ENCODE measurements at regions not wholly inside any gene's neighbourhood (a gene's known extent, or its start where the extent isn't known, plus 50 kb on each side); places are given as distances from the start of the nearest gene placed in this dataset.
"Not testable (repeated sequence)": the region's sequence is repeated elsewhere in the genome, so short reads cannot be mapped to it uniquely, and the experiment has no call there.

DNA sequence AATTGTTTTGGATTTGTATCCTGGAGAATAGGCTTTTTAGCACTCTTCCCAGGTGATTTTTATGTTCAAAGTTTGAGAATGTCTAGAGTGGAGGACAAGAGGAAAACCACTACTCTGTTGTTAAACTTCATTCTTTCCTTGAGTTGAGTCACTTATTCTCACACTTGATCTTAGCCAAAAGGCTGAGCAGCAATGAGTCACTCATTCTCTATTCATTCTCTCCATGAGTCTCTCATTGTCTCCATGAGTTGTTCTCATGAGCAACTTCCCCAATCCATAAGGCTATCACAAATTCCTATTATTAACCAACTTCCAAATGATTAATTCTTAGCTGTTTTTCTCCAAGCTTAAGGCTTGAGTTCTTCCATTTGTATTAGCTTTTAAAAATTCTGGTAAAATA lies 1393.3 kb downstream of the CDH8 start:
- Histone ChIP-seq H3K4me3 (no peak overlapping the region), H3K27ac (no peak overlapping the region), H3K4me1 (replicated peaks in 1 of 2) (peaks cover under 1% of the 10 kb centered on the region in 2 donors)
- no peak for ATAC-seq (replicated peaks in 6 of 8)
- in situ Hi-C loops (cut with MboI; ENCODE audit: low pct_unique_long_range_greater_than_20kb in 2 of 9, low sequenced_read_pairs in 9 of 9, unreplicated experiment in 9 of 9) = no loop called here

DNA sequence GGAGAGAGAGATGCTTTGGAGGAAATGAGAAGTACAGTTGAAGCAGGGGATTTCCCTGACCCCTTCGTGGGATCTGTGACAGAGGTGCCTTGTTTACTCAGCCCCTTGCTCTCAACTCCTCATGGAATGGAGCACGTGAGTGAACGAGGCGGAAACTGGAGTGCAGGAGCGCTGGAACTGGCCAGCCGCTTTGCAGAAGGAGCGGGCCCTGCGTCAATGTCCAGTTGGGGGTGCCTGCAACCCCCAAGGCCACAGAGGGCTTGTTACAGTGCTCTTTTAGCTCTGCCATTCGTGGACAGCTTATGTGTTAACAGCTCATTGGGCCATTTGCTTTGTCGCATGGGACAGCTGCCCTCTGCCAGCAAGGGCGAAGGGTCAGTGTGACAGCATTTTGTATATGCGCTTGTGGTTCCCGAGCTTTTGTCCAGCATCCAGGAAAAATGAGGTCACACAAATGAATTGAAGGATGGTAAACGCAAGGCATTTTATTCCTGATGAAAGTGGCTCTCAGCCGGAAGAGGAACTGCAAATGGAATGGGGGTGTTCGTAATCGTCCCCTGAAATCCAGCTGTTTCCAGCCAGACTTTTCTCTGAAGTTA lies 1395.1 kb downstream of the CDH8 start:
- 45 to 97% (median 80%) methylated on average over 5 to 15 of the region's 17 CpGs; no CpG with 5 or more reads in 2 of the 10 experiments for WGBS, 10 experiments
- in situ Hi-C loops (cut with MboI; ENCODE audit: low pct_unique_long_range_greater_than_20kb in 2 of 9, low sequenced_read_pairs in 9 of 9, unreplicated experiment in 9 of 9) = no loop called here
- no peak overlapping the region for H3K4me3 ChIP-seq
- peaks cover 0 to 3% of the 10 kb centered on the region in 2 donors for H3K4me1 ChIP-seq (replicated peaks in 1 of 2)
- H3K27ac ChIP-seq = no peak overlapping the region
- no peak for ATAC-seq (replicated peaks in 6 of 8)

DNA sequence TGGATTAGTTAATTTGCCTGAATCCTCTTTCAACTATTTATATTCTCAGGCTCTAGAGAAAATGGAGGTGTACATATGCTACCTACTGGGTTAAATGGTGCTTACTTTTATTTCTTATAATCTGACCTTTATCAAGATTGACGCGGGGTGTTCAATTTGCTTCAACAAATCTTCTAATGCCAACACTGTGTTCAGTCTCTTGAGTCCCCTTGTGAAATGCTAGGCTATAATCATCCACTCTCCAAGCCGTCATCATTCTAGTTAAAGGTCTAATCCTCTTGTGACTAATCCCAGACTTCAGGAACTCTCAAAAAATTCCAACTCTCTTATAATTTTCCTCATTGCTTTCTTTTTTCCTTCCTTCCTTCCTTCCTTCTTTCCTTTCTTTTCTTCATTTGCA lies 1396.2 kb downstream of the CDH8 start:
- WGBS, 10 experiments = 8 to 96% (median 80%) methylated on average over 1 to 3 of the region's 3 CpGs; no CpG with 5 or more reads in 1 of the 10 experiments
- H3K4me3 ChIP-seq = no peak overlapping the region
- peaks cover 0 to 3% of the 10 kb centered on the region in 2 donors for H3K4me1 ChIP-seq (replicated peaks in 1 of 2)
- H3K27ac ChIP-seq = no peak overlapping the region
- in situ Hi-C loops (cut with MboI; ENCODE audit: low pct_unique_long_range_greater_than_20kb in 2 of 9, low sequenced_read_pairs in 9 of 9, unreplicated experiment in 9 of 9) = no loop called here
- ATAC-seq (replicated peaks in 6 of 8) = no peak

DNA sequence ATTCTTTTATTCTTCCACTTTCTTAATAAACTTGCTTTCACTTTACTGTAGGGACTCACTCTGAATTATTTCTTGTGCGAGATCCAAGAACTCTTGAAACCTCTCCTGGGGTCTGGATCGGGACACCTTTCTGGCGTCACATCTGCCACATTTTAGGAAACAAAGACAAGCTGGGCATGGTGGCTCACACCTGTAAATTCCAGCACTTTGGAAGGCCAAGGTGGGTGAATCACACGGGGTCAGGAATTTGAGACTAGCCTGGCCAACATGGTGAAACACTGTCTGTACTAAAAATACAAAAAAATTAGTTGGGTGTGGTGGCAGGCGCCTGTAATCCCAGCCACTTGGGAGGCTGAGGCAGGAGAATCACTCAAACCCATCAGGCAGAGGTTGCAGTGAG lies 1399.6 kb downstream of the CDH8 start:
- in situ Hi-C loops (cut with MboI; ENCODE audit: low pct_unique_long_range_greater_than_20kb in 2 of 9, low sequenced_read_pairs in 9 of 9, unreplicated experiment in 9 of 9); H3K4me3 ChIP-seq; ATAC-seq (replicated peaks in 6 of 8); H3K27ac ChIP-seq; H3K4me1 ChIP-seq (replicated peaks in 1 of 2): not testable (repeated sequence)
- WGBS, 10 experiments = 17 to 100% (median 83%) methylated on average over 1 to 4 of the region's 5 CpGs; no CpG with 5 or more reads in 1 of the 10 experiments

DNA sequence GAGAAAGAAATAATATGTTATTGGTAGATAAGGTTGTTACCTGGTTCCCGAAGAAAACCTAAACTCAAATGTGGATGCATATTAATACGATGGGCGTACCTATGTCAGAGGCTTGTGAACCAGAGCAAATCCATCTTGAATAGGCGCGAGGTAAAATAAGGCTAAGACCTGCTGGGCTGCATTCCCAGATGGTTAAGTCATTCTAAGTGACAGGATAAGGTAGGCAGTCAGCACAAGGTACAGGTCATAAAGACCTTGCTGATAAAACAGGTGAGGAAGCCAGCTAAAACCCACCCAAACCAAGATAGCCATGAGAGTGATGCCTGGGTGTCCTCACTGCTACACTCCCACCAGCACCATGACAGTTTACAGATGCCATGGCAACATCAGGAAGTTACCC lies 1400.1 kb downstream of the CDH8 start:
- WGBS, 10 experiments = 38 to 100% (median 74%) methylated on average over 2 to 5 of the region's 5 CpGs; no CpG with 5 or more reads in 2 of the 10 experiments
- in situ Hi-C loops (cut with MboI; ENCODE audit: low pct_unique_long_range_greater_than_20kb in 2 of 9, low sequenced_read_pairs in 9 of 9, unreplicated experiment in 9 of 9) = no loop called here
- ATAC-seq (replicated peaks in 6 of 8) = no peak
- Histone ChIP-seq H3K4me3 (no peak overlapping the region), H3K4me1 (replicated peaks in 1 of 2) (peaks cover 0 to 3% of the 10 kb centered on the region in 2 donors), H3K27ac (no peak overlapping the region)

DNA sequence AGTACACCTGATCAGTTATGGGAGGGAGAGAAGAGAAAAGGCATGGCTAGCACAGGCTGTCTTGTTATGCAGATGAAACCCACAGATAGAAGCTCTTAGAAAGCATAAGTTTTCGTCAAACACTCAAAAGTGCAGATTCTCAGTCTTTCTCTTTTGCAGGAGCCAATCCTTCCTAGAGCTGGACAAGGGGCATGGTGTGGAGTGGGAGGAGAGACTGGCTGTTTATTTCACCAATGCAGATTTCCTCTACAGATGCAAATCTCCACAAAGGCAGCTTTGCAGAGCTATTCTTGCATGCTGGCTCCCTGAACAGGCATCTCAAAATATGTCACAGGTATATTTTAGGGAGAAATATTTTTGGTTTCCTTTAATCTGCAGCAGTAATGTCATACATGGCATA lies 1400.7 kb downstream of the CDH8 start:
- Histone ChIP-seq H3K4me1 (replicated peaks in 1 of 2) (peaks cover 0 to 3% of the 10 kb centered on the region in 2 donors), H3K4me3 (no peak overlapping the region), H3K27ac (no peak overlapping the region)
- 0 to 57% (median 17%) methylated on average over 1 of the region's 1 CpG; no CpG with 5 or more reads in 2 of the 10 experiments for WGBS, 10 experiments
- peak in 3 of 8 experiments; percentile 57 to 64 (median 59) for ATAC-seq (replicated peaks in 6 of 8)
- in situ Hi-C loops (cut with MboI; ENCODE audit: low pct_unique_long_range_greater_than_20kb in 2 of 9, low sequenced_read_pairs in 9 of 9, unreplicated experiment in 9 of 9) = no loop called here

DNA sequence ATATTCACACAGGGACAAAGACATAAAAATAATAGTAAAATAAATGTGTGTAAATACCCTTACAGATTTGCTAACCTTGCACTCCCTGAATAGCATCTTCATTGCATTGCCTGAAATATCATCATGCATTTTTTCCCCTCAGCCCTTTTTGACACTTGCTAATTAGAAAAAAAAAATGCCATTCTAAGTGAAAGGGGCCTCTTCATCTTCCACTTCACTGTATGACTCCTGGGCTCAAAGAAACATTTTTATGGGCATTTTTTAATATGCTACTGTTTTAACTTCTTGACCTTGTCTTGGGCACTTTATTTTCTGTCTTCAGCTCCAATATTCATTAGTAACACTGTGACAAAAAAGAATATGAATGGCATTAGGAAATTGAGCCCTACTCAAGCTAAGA lies 1424.4 kb downstream of the CDH8 start:
- in situ Hi-C loops (cut with MboI; ENCODE audit: low pct_unique_long_range_greater_than_20kb in 2 of 9, low sequenced_read_pairs in 9 of 9, unreplicated experiment in 9 of 9) = no loop called here
- peak in 5 of 8 experiments; percentile 36 to 86 (median 61) for ATAC-seq (replicated peaks in 6 of 8)

DNA sequence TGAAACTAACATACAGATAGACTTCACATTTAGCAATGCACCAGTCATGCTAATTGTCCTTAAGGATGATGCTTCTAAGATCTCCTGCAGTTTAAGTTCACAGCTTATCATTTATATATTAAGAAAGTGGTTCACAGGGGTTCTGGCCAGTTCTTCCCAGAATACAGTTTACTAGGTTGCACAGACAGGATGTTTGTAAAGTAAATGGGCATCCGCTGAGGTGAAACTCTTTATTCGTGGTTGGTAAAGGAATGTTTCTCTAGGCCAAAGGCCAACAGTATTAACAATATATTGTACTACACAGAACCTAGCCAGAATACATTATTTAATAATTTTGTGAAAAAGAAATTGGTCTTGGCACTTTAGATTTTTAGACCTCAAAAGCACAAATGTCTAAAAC lies 1427.3 kb downstream of the CDH8 start:
- ATAC-seq (replicated peaks in 6 of 8) = no peak
- no peak overlapping the region for H3K4me3 ChIP-seq
- H3K27ac ChIP-seq = no peak overlapping the region
- in situ Hi-C loops (cut with MboI; ENCODE audit: low pct_unique_long_range_greater_than_20kb in 2 of 9, low sequenced_read_pairs in 9 of 9, unreplicated experiment in 9 of 9) = no loop called here
- peaks cover 0 to 23% of the 10 kb centered on the region in 2 donors for H3K4me1 ChIP-seq (replicated peaks in 1 of 2)
- WGBS, 10 experiments = 20 to 100% (median 83%) methylated on average over 1 to 2 of the region's 2 CpGs; no CpG with 5 or more reads in 1 of the 10 experiments

More for the DNA sequence above, 1424.4 kb downstream of the CDH8 start:
- H3K27ac ChIP-seq = no peak overlapping the region
- H3K4me3 ChIP-seq = no peak overlapping the region
- peaks cover 0 to 23% of the 10 kb centered on the region in 2 donors for H3K4me1 ChIP-seq (replicated peaks in 1 of 2)

DNA sequence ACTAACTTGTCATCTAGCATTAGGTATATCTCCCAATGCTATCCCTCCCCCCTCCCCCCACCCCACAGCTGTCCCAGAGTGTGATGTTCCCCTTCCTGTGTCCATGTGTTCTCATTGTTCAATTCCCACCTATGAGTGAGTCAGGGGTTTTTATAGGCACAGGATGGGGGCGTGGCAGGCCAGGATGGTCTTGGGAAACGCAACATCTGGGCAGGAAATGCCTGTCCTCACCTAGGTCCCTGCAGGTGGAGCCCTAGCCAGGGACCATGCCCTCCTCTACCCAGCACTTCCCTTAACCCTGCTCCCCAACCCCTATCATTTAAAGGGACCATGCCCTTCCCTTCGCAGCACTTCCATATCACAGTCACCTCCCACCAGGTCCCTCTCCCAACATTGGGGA lies 1430.6 kb downstream of the CDH8 start:
- H3K4me1 ChIP-seq (replicated peaks in 1 of 2); in situ Hi-C loops (cut with MboI; ENCODE audit: low pct_unique_long_range_greater_than_20kb in 2 of 9, low sequenced_read_pairs in 9 of 9, unreplicated experiment in 9 of 9); H3K27ac ChIP-seq; H3K4me3 ChIP-seq; ATAC-seq (replicated peaks in 6 of 8): not testable (repeated sequence)
- whole genome bisulfite sequencing, 10 experiments = 83 to 100% methylated on average over 1 of the region's 3 CpGs; no CpG with 5 or more reads in 8 of the 10 experiments

DNA sequence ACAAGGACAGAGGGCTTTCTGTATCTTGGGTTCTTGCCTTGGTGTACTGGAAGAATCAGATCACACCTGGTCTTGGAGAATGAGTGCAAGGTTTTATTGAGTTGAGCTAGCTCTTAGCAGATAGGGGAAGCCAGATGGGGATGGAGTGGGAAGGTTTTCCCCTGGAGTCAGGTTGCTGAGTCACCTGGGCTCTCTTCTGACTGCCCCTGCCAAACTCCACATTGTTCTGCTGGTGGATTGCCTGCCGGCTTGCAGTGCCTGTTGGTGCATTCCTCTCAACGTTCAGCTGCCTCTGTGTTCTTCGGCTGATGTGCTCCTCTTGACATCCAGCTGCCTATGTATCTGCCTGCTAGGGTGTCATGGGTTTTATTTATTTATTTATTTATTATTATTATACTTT lies 1431.1 kb downstream of the CDH8 start:
- in situ Hi-C loops (cut with MboI; ENCODE audit: low pct_unique_long_range_greater_than_20kb in 2 of 9, low sequenced_read_pairs in 9 of 9, unreplicated experiment in 9 of 9) = no loop called here
- Histone ChIP-seq H3K4me3 (no peak overlapping the region), H3K4me1 (replicated peaks in 1 of 2) (no peaks in the 10 kb centered on the region), H3K27ac (no peak overlapping the region)
- no CpG with 5 or more reads among the region's 3 CpGs for WGBS, 10 experiments
- no peak for ATAC-seq (replicated peaks in 6 of 8)

DNA sequence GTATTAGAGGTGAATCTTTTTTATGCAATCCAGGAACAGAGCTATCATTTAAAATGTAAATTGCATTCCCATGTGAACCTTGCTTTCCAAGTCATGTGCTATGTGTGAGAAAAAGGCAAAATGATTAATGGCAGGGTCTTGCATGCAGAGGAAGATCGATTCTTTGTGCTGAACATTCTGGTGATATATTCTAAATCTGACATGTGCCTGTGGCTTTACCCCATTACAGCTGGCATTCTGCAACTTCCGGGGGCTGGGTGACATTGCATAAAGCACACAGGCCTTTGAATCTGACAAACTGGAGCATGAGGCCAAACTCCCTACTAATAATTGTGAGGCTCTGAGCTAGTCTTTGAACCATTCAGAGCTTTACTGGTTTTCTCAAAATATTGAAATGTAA lies 1449.7 kb downstream of the CDH8 start:
- peak overlapping the region in 1 of 2 donors; percentile 63 for H3K27ac ChIP-seq
- in situ Hi-C loops (cut with MboI; ENCODE audit: low pct_unique_long_range_greater_than_20kb in 2 of 9, low sequenced_read_pairs in 9 of 9, unreplicated experiment in 9 of 9) = no loop called here
- H3K4me1 ChIP-seq (replicated peaks in 1 of 2) = peaks cover 6 to 7% of the 10 kb centered on the region in 2 donors
- ATAC-seq (replicated peaks in 6 of 8) = peak in 5 of 8 experiments; percentile 56 to 95 (median 86)
- H3K4me3 ChIP-seq = no peak overlapping the region
- WGBS, 10 experiments = 0 to 77% (median 30%) methylated on average over 1 to 2 of the region's 2 CpGs; no CpG with 5 or more reads in 3 of the 10 experiments

DNA sequence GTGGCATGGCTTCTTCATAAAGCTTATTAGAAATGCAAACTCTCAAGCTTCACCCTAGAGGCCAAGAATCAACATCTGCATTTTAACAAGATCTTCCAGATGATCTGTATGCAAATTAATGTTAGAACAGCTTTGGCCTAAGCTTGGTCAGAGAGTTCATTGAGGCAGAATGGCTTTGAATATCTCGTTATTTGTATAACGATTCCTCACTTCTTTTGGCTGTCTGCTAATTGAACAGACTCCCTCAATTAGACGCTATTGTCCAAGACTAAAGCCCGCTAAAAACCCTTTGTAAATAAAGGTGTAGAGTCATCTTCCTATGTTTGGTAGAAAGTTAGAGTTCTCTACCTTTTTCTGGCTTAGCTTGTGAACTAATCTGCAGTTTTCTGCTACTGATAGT lies 1453.7 kb downstream of the CDH8 start:
- Histone ChIP-seq H3K4me1 (replicated peaks in 1 of 2) (peaks cover 6 to 7% of the 10 kb centered on the region in 2 donors), H3K4me3 (no peak overlapping the region), H3K27ac (no peak overlapping the region)
- WGBS, 10 experiments = 0 to 87% (median 48%) methylated on average over 2 to 4 of the region's 4 CpGs; no CpG with 5 or more reads in 2 of the 10 experiments
- ATAC-seq (replicated peaks in 6 of 8) = no peak
- in situ Hi-C loops (cut with MboI; ENCODE audit: low pct_unique_long_range_greater_than_20kb in 2 of 9, low sequenced_read_pairs in 9 of 9, unreplicated experiment in 9 of 9) = no loop called here

DNA sequence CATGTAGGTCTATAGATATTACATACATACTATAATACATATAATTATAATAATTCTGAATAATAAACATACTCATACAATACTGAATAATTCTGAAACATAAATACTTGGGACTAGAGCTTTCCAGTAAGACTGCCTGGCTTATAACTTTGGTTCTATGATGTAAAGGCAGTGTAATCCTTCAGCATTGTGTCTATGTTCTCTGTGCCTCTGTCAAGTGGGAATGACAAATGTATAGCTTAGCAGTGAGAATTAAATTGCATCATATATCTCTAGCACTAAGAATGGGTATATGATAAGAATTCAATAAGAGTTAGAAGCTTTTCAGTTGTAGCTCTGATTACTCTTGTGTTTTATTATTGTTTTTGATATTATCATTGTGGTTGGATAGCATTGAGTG lies 1469.3 kb downstream of the CDH8 start:
- in situ Hi-C loops (cut with MboI; ENCODE audit: low pct_unique_long_range_greater_than_20kb in 2 of 9, low sequenced_read_pairs in 9 of 9, unreplicated experiment in 9 of 9) = no loop called here
- Histone ChIP-seq H3K4me3 (no peak overlapping the region), H3K4me1 (replicated peaks in 1 of 2) (peaks cover 4 to 13% of the 10 kb centered on the region in 2 donors), H3K27ac (no peak overlapping the region)
- ATAC-seq (replicated peaks in 6 of 8) = peak in 5 of 8 experiments; percentile 60 to 85 (median 71)

DNA sequence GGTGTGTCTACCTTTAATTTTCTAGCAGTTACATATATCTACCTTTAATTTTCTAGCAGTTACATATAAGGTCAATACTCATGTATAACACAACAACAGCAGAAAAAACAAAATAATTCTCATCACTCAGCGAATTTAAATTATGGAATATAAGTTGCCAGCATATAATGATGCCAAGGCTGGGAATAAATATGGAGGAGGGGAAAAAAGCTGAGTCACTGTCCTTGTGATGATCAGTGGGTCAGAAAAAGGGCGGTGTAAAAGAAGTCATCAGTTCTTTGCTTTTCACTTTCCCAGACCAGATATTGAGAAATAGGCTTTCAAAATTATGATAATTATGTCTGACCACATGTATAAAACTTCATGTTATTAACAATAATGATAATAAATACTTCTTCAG lies 1471.7 kb downstream of the CDH8 start:
- no peak for ATAC-seq (replicated peaks in 6 of 8)
- H3K4me1 ChIP-seq (replicated peaks in 1 of 2) = peaks cover 4 to 13% of the 10 kb centered on the region in 2 donors
- WGBS, 10 experiments = 14 to 100% (median 59%) methylated on average over 2 of the region's 2 CpGs; no CpG with 5 or more reads in 2 of the 10 experiments
- in situ Hi-C loops (cut with MboI; ENCODE audit: low pct_unique_long_range_greater_than_20kb in 2 of 9, low sequenced_read_pairs in 9 of 9, unreplicated experiment in 9 of 9) = no loop called here
- no peak overlapping the region for H3K4me3 ChIP-seq
- H3K27ac ChIP-seq = no peak overlapping the region
